GM21528 (cell line): ENCODE measurements at regions not wholly inside any gene's neighbourhood (a gene's known extent, or its start where the extent isn't known, plus 50 kb on each side); places are given as distances from the start of the nearest gene placed in this dataset.
"Not testable (repeated sequence)": the region's sequence is repeated elsewhere in the genome, so short reads cannot be mapped to it uniquely, and the experiment has no call there.

Experiments used
- ATAC-seq: cut with Tn5 transposase; IDR thresholded peaks from one replicate; pipeline ENCODE4 v1.9.1; 2021; ENCODE audit warnings: mild to moderate bottlenecking, moderate library complexity; ENCODE audit not compliant: unreplicated experiment, low FRiP score

DNA sequence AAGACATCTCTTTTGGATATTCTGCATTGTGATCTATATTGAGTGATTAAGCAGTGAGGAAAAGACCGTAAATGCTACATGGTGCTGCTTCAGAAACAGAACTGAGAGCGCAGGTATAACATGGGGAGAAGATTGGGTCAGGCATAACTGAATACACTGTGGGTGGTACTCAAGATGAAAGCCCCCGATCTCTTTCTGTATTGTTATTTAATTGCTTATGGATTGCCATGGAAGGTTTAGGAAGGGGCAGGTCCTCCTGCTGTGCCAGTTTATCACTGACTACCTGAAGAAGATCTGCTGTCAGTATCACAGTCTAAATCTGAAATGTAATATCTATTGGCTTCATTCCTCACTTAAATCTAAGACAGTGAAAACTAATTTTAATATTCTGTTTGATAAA is 1568.7 kb upstream of the CELF4 start:
- no peak for ATAC-seq

DNA sequence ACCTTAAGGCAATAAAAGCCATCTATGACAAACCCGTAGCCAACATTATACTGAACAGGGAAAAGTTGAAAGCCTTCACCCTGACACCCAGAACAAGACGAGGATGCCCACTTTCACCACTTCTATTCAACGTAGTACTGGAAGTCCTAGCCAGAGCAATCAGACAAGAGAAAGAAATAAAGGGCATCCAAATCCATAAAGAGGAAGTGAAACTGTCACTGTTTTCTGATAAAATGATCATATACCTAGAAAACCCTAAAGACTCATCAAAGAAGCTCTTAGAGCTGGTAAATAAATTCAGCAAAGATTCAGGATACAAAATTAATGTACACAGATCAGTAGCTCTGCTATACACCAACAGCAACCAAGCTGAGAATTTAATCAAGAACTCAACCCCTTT is 1561.9 kb upstream of the CELF4 start:
- ATAC-seq, result not testable (repeated sequence)

DNA sequence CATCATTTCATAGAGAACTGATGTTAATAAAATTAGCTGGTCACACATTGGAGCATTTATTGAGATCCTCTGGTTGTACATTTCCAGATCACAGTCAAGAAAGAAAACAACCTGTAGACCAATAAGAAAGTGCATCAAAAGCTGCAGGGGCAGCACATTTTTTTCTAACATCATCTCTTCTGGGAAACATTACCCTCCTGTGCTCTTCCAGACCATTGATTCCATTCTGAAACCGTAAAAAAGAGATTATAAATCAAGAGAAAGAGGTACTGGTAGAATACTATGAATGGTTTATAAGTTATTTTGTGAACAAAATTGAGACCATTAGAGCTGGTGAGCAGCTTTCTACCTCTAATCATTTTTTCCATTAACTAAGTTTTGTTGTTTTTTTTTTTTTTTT is 1548.2 kb upstream of the CELF4 start:
- ATAC-seq, result no peak

DNA sequence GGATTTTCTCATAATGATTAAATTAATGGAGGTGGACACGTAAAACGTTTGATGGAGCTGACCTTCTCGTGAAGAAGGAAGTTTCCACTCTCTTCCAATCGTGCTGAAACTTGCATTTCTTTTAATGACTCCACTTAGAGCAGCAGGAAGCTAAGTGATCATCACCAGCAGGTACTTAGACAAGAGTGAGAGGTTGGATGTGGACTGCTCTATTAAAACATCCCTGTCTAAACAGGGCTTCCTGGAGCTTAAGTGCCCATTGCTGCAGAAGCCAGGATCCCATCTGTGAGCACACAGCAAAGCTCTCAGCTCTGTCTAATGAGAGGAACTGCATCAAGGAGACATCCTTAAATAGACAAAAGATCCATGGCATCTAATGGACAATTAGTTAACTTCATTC is 1539.5 kb upstream of the CELF4 start:
- no peak for ATAC-seq

DNA sequence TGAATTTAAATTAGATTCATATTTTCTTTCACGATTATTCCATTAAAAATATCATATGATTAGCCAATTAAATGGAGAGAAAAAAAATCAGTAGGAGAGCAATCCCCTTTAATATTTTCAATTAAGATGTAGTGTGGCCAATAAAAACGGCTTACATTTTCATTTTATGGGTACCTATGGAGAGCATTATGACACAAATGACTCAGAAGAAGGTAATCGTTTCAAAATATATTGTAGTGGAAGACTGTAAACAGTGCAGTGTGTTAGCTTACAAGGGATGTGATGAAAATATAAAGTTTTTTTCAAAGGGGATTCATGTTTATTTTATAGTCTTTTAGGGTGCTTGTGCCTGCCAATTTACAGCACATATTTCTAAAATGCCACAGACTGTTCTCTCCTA is 1507.4 kb upstream of the CELF4 start:
- no peak for ATAC-seq

DNA sequence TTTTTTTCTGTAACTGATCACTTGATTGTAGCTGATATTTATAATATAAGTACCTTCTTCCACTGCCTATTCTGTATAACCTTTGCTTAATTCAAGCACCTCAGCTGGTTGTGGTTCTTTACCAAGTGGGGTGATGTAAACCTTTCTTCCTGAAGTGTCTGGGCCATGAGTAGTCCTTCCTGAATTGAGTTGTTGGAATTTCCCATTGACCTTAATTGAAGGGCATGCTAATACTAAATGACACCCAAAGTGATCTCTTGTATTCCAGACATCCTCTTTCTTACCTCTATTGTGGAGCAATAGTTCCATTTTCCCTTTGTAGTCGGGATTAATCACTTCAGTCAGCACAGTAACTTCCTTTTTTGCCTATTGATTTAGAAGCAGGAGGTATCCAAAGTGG is 1496.8 kb upstream of the CELF4 start:
- no peak for ATAC-seq

DNA sequence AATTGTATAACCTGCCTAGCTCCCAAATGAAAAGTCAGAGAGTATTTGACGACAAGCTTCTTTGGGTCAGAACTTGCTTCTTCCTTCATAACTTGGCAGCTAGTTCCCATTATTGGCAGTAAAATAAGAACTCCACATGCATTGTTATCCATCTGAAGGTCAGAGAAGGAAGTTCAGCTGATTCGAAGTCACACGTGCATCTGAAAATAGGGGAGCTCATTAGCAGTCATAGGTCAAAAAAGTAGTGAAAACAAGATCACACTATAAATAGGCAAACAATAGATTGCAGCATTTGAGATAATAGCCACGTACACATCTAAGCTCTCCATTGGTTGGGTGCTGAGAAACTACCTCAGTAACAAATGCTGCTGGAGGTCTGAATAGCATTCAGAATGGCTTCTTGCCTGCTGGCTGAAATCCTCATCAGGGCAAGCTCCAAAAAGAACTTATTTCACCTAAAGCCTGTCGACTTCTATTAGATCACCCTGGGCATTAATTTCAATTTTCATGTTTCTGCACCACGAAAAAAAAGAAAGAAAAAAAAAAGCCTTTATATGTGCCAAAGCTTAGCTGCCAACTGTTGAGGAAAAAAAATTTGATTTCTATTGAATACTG is 1492.9 kb upstream of the CELF4 start:
- ATAC-seq, result no peak

DNA sequence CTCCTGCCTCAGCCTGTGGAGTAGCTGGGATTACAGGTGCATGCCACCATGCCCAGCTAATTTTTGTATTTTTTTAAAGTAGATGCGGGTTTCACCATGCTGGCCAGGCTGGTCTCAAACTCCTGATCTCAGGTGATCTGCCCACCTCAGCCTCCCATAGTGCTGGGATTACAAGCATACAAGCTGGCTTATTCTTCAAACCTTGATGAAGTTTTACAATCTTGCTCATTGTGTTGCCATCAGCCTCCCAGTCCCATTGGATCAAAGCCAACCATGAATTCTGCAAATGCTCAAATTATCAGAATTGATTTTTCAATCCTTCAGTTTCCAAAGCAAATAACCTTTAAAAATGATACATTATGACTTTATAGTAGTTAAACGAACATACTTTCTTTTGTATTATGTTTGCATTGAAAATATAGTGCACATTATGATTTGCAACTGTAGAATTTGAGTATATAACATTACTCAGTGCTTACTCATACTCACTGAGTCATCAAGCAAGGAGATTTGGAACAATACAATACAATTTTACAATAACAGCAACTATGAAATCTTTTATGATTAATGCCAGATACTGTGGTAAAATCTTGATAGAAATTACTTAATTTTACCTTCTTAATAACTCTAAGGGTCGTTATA is 1491.9 kb upstream of the CELF4 start:
- no peak for ATAC-seq

DNA sequence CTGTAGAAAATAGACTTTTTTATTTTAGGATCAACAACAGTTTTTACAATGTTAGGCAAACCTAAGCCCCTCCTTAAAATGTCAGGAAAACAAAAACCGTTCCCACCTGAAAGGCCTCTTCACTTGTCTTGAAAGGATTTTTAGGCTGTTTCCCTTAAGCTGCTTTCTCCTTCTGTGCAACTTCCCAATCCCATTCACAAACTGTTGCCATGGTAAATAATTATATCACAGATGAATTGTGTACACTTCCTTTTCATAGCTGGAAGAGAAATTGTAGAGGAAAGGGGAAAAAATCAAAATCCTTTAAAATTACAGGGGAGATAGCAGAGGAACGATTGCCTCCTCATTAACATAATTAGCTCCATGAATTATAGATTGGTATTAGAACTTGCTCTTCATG is 1488.0 kb upstream of the CELF4 start:
- no peak for ATAC-seq

DNA sequence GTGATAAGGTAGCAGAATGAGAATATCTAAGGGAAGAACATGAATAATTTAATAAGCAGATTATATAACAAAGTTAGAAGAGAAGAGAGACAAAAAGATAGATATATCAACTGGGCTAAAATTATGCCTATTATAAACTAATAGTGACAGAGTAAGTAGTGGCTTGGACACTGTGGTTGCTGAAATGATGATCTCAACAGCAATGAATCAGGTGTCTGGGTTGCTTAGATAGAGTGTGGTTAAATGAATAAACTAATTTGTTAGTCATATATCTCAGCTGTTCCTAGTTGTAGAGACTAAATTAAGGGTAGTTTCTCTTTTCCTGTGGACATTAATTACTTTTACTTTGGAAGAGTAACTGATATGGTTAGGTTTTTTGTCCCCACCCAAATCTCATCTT is 1485.4 kb upstream of the CELF4 start:
- ATAC-seq, result no peak

DNA sequence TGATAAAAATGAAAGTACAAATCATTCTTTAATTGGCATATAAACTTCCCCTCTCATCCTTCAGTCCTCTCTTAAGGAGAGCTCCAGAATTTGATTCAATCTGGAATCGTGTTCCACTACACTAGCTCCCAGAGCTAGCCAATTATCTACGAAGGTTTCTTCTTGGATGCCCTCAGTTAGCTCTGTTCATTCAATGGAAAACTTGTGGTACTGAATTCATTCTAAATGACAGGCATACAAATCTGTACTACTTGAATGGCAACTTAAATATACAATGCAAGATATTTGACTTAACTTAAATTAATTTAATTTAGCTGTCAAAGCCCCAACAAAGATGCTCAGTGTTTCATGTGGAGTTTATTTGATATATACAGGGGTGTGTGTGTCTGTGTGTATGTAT is 1474.2 kb upstream of the CELF4 start:
- ATAC-seq, result no peak

DNA sequence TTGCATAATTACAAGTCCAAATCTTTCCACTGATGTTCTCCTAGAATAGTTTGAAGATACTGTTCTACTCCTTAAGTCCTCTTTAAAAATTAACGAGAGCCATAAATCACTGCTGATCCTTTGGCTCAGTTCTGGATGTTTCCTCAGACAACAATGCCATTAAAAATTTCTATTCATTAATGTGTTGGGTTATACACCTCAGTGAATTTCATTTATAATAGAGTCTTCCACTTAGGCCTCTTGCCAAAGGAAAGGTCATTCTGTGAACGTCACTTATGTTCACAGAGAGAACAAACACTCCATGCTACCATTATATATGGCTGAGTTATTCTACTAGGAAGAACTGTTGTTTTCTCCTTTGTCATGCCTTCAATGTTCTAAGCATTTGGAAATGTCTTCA is 1472.3 kb upstream of the CELF4 start:
- no peak for ATAC-seq

DNA sequence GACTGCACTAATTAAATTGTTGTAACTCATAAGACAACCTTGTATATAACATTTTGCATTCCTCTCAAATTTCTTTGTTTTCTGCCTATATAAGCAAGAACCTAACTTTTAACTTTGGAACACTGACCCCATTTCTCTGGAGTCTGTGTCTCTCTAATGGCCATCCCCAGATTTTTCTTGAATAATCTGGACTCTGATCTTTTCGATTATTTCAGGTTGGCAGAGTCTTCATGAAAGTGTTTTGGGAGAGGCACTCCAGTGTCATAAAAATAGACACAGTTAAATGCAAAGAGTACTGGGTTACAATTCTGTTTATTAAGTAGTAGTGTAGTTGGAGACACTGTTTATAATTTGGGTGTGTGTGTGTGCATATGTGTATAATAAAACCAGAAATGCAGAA is 1467.7 kb upstream of the CELF4 start:
- no peak for ATAC-seq

DNA sequence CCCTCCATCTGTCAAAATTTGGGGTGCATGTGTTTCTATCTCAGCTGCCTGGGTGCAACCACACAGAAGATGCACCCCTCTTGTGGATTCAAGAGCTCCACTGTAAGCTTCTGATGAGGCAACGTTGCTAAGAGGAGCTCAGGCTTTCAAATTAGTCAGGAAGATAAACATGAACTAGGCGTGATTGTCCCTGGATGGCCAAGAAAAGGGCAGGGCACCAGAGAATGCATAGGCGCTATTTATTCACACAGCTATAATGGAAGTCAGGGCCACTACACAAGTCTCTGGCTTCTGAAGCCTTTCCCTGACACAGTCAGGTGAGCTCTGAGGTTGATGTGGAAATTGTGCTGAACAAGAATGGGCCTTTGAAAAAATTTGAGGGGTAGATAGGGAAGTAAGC is 1466.0 kb upstream of the CELF4 start:
- ATAC-seq, result no peak

DNA sequence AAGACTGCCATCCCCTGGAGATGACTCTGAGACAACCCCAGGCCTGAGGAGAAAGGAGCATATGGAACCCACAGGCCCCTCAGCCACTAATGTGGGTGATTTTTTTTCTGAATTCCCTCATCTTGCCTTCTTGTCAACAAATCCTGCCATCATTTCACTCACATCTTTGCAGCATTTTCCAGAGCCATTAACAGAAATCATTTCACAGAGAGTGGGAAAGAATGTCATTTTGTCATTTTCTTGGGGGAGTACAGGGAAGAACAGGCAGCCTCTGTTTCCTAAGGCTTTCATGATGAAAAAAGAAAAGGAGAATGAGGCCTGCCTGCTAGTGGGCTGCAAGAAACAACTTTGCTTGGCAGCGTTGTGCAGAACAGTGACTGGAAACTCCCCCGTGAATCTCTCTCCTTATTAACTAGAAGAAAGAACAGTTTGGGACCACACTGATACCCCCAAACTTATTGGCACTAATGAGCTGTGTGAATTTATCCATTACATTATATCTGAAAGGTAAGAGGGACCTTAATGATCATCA is 1464.6 kb upstream of the CELF4 start:
- ATAC-seq, result no peak

DNA sequence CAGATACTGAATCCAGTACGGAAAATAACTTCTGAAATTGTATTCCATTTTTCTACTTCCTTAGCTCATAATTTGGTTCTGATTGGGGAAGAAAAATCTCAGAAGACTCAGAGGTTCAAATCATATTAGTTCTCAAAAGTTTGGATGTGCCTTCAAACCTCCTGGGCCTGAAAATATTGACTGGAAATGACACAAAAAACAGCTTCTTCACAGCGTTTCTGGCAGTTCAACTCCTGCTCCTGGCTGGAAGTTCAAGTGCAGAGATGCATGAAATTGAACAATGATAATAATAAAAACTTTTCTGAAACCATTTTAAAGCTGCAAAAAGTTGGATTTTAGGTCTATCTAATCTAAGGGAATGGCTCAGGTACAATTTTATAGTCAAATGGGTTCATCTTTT is 1459.9 kb upstream of the CELF4 start:
- no peak for ATAC-seq

DNA sequence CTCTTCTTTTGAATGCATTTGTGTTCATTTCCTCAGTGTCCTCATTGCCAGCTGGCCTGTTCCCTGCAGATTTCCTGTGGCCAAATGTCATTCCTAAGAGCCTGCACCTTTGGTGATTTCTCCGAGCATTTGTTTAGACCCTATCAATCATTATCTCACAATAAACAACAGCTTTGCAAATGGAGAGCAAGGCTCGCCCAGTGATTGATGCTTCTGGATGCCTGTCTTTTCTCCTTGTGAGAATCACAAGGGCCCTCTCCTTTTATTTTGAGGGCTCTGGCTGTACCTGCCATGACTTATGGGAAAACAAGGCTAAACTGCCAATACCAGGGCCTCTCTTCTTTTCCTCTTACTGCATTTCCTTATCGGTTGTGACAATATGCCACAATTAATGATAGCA is 1454.4 kb upstream of the CELF4 start:
- ATAC-seq, result no peak

DNA sequence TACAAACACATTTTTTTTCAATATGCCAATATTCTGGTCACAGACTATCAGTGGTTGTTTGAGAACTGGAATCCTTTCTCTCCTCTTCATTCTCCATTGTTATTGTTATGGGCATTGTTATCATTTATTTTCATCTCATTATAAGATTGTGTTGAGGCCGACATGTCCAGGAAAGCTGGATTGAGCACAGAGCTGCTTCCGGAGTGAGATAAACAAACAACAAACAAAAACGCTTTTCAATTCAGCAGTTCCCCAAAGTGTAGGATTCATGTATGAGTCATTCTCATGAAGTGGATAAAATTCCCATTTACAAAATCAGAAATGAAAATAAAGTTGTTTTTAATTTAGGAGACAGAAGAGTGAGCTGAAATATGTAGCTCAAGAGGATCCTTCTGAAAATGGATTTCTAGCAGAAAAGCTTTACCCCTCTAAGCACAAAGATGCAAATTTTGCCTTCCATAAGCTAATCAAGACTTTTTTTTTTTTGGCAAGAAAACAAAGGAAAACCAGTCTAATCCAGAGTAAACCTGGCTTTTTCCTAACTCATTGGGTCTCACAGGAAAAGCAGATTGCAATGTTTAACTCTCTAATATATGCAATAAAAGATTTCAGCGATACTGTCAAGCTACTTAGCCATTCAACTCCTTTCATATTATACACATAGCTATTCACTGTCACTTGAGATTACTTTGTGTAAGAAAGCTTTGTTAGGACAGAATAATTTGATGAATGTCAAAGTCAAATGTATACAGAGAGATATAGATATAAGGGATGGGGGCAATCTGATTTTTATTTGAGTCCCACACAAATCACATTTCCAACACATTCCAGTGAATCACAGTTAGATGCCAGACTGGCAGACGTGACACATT is 1441.7 kb upstream of the CELF4 start:
- ATAC-seq, result no peak

DNA sequence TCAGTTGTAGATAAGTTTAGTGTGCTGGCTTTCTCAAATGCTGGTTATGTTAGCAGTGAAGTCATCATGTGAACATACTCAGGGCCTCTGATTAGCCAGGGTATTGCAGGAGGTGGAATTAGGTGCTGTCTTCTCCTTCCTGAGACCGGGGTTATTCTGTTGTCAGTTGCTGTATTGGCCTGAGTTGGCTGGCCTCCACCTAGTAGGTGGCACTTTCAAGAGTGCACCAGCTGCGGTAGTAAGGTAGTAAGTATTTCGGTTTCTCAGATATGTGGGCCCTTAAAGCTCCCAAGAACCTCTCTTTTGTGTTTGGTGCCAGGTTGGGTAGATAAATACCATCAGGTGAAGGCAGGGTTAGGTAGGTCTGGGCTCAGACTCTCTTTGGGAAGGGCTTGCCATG is 1430.5 kb upstream of the CELF4 start:
- ATAC-seq, result no peak

DNA sequence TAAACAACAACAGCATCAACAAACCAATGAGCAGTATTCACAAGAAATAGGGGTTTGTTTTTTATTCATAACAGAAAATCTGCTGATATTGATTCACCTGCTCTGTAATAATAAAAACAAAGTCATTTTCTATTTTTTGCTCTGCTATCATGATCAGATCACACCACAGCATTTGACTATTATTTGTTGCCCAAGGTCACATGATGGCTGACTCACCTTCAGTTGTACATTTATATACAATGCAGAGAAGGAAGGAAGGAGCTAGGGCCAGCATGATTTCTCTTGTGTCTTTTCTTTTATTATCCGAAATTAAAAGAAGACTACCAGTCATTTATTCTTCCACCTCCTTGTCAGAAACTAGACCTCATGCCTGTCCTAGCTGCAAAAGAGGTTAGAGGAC is 1427.7 kb upstream of the CELF4 start:
- ATAC-seq, result no peak

DNA sequence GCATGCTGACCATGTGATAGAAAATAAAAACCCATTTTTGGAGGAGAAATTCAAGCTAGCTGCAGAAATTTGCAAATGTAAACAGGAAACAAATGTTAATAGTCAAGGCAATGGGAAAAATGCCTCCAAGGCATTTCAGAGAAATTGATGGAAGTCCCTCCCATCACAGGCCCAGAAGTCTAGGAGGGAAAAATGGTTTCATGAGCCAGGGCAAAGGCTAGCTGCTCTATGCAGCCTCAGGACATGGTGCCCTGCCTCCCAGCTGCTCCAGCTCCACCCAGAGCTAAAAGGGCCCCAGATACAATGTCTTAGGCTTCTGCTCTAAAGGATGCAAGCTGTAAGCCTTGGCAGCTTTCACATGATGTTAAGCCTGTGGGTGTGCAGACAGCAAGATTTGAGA is 1419.4 kb upstream of the CELF4 start:
- no peak for ATAC-seq

DNA sequence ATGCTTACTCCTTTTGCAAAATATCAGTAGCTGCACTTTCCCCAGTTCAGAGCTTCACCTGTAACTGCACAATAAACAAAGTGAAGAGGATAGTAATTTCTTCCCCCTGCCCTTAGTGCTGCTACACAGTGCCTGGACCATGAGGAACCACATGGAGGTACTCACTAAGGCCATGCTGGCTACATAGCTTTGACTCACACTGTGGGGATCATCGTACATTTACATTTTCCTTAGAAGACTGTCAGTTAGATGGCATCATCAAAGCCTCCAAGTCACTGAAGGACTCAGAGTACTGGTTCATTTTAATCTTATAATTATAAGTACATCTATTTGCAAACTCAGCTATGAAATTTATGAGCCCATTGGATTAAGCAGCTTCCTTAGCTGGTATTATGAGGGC is 1416.5 kb upstream of the CELF4 start:
- no peak for ATAC-seq
